PFSK-1 (cell line): ENCODE measurements at regions not wholly inside any gene's neighbourhood (a gene's known extent, or its start where the extent isn't known, plus 50 kb on each side); places are given as distances from the start of the nearest gene placed in this dataset.

ENCODE experiments used
- FOXP2 ChIP-seq: optimal IDR thresholded peaks from 2 replicates; pipeline ENCODE3; 2011; ENCODE audit warnings: borderline replicate concordance, control low read depth, inconsistent platforms; ENCODE audit not compliant: insufficient read depth; ENCODE audit errors: extremely low read length, extremely low read depth
- POLR2AphosphoS5 ChIP-seq: IDR thresholded peaks from 2 replicates; pipeline ENCODE4 v1.6.1; 2012; ENCODE audit warnings: low read depth, mild to moderate bottlenecking, control low read depth, low read length, moderate library complexity
- SIN3A ChIP-seq: IDR thresholded peaks from 2 replicates; pipeline ENCODE4 v1.6.1; 2012; ENCODE audit warnings: mild to moderate bottlenecking, low read length, moderate library complexity, borderline replicate concordance; ENCODE audit not compliant: insufficient read depth
- TAF1 ChIP-seq: IDR thresholded peaks from 2 replicates; pipeline ENCODE4 v1.6.1; 2012; ENCODE audit warnings: low read length, control low read depth, borderline replicate concordance; ENCODE audit not compliant: insufficient read depth
- TF ChIP-seq, protein P1 (sequence below), 2 experiments: IDR thresholded peaks; 2 replicates each; pipeline versions ENCODE4 v1.6.1 to v1.8.0; 2011 to 2012; ENCODE audit warnings: low read depth in 2 of 2, low read length in 2 of 2, control low read depth in 1 of 2, inconsistent platforms in 1 of 2, mild to moderate bottlenecking in 1 of 2, moderate library complexity in 1 of 2; ENCODE audit not compliant: insufficient read depth in 1 of 2

DNA sequence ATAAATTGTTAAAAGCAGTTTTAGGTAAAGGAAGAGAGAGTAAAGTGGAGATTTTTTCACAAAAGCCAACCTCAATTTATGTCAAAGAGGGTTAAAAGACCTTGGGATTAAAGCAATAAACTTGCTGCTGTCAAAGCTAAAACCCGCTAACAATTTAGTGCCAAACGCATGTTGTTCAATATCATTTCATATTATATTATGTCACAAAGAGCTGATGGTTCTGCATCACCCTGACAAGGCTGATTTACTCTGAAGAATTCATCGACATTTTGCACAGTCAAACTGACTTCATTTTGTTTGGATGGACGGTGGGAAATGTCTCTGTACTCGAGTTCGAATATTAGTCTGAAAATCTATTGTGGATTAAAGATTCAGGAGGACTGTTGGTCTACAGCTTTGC is 315.8 kb upstream of the TSHZ3 start:
- TF ChIP-seq POLR2AphosphoS5 (no peak), TAF1 (no peak), FOXP2 (no peak), SIN3A (no peak)
- TF ChIP-seq, protein P1, sequence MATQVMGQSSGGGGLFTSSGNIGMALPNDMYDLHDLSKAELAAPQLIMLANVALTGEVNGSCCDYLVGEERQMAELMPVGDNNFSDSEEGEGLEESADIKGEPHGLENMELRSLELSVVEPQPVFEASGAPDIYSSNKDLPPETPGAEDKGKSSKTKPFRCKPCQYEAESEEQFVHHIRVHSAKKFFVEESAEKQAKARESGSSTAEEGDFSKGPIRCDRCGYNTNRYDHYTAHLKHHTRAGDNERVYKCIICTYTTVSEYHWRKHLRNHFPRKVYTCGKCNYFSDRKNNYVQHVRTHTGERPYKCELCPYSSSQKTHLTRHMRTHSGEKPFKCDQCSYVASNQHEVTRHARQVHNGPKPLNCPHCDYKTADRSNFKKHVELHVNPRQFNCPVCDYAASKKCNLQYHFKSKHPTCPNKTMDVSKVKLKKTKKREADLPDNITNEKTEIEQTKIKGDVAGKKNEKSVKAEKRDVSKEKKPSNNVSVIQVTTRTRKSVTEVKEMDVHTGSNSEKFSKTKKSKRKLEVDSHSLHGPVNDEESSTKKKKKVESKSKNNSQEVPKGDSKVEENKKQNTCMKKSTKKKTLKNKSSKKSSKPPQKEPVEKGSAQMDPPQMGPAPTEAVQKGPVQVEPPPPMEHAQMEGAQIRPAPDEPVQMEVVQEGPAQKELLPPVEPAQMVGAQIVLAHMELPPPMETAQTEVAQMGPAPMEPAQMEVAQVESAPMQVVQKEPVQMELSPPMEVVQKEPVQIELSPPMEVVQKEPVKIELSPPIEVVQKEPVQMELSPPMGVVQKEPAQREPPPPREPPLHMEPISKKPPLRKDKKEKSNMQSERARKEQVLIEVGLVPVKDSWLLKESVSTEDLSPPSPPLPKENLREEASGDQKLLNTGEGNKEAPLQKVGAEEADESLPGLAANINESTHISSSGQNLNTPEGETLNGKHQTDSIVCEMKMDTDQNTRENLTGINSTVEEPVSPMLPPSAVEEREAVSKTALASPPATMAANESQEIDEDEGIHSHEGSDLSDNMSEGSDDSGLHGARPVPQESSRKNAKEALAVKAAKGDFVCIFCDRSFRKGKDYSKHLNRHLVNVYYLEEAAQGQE (IDR thresholded peaks at IDR 0.05; ENCODE audit: insufficient read depth in 1 of 2, low read depth in 2 of 2, low read length in 2 of 2), result no peak
